ENCODE measurements at regions not wholly inside any gene's neighbourhood (a gene's known extent, or its start where the extent isn't known, plus 50 kb on each side); places are given as distances from the start of the nearest gene placed in this dataset.
"Not testable (repeated sequence)": the region's sequence is repeated elsewhere in the genome, so short reads cannot be mapped to it uniquely, and the experiment has no call there.

- no peak for DNase-seq
- H3K4me1 Mint-ChIP-seq: no peaks in the 10 kb centered on the region
- no peaks in the 10 kb centered on the region for H3K9me3 ChIP-seq (ENCODE audit: control insufficient read depth, low read length, poor library complexity, severe bottlenecking)
Observed at GRCh38 chr4:115215935-115216334, 102.5 kb upstream of the NDST4 start.

DNA sequence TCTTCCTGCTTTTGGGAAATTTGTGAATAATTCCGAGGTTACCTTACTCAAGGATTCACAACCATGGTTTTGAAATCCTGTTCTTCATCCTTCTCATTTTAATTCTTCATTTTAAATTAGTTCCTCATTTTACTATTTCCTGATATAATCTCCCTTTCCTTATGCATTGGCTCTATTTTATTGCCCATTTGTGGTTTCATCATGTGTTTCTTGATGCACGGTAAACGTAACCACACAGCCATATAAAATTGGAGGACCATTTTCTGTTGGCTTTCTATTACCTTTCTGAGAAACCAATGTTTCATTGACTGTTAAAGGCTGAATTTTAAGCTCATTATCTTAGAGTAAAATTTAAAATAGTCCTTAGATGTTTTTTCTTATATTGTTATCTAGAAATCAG is 100.3 kb upstream of the NDST4 start:
- ATAC-seq (no peak), DNase-seq (no peak)
- Mint-ChIP-seq H3K4me3 (no peak overlapping the region), H3K36me3 (ENCODE audit: low read depth) (no peaks in the 10 kb centered on the region), H3K27ac (no peak overlapping the region), H3K27me3 (no peaks in the 10 kb centered on the region), H3K4me1 (no peaks in the 10 kb centered on the region)
- no peaks in the 10 kb centered on the region for H3K9me3 ChIP-seq (ENCODE audit: control insufficient read depth, low read length, poor library complexity, severe bottlenecking)

More at GRCh38 chr4:115215935-115216334, 102.5 kb upstream of the NDST4 start:
- Mint-ChIP-seq H3K27me3 (peaks cover 4% of the 10 kb centered on the region), H3K27ac (no peak overlapping the region), H3K4me3 (no peak overlapping the region), H3K36me3 (ENCODE audit: low read depth) (no peaks in the 10 kb centered on the region)
- ATAC-seq: no peak

GRCh38 chr4:115201042-115201330 is 87.6 kb upstream of the NDST4 start:
- H3K4me3 Mint-ChIP-seq: no peak overlapping the region
- H3K27me3 Mint-ChIP-seq: peaks cover 5% of the 10 kb centered on the region
- ATAC-seq (no peak), DNase-seq (no peak)
- no peaks in the 10 kb centered on the region for H3K4me1 Mint-ChIP-seq
- no peaks in the 10 kb centered on the region for H3K9me3 ChIP-seq (ENCODE audit: control insufficient read depth, low read length, poor library complexity, severe bottlenecking)
- no peak overlapping the region for H3K27ac Mint-ChIP-seq
- no peaks in the 10 kb centered on the region for H3K36me3 Mint-ChIP-seq (ENCODE audit: low read depth)

DNA sequence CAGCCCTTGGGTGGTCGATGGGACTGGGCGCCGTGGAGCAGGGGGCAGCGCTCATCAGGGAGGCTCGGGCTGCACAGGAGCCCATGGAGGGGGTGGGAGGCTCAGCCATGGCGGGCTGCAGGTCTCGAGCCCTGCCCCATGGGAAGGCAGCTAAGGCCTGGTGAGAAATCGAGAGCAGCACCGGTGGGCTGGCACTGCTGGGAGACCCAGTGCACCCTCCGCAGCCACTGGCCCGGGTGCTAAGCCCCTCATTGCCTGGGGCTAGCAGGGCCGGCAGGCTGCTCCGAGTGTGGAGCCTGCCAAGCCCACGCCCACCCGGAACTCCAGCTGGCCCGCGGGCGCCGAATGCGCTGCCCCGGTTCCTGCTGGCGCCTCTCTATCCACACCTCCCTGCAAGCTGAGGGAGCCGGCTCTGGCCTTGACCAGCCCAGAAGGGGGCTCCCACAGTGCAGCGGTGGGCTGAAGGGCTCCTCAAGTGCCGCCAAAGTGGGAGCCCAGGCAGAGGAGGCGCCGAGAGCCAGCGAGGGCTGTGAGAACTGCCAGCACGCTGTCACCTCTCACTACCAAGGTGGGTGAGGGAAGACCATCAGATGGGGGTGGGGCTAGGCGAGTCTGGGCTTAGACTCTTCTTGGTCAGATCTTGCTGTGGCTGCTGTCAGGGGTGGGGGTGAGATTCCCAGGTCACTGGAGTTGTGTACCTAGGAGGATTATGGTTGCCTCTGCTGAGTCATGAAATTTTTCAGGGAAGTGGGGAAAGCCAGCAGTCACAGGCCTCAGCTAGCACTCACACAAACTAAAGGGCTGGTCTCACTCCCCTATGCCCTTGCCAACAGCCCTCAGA is 87.0 kb upstream of the NDST4 start:
- not testable (repeated sequence) for H3K27ac Mint-ChIP-seq; H3K36me3 Mint-ChIP-seq (ENCODE audit: low read depth); H3K4me1 Mint-ChIP-seq; ATAC-seq; H3K4me3 Mint-ChIP-seq; H3K9me3 ChIP-seq (ENCODE audit: control insufficient read depth, low read length, poor library complexity, severe bottlenecking); DNase-seq; H3K27me3 Mint-ChIP-seq

DNA sequence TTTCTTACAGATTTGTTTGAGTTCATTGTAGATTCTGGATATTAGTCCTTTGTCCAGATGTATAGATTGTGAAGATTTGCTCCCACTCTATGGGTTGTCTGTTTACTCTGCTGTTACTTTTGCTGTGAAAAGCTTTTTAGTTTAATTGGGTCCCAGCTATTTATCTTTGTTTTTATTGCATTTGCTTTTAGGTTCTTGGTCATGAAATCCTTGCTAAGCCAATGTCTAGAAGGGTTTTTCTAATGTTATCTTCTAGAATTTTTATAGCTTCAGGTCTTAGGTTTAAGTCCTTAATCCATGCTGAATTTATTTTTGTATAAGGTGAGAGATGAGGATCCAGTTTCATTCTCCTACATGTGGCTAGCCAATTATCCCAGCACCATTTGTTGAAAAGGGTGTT is 81.2 kb upstream of the NDST4 start:
- not testable (repeated sequence) for H3K4me3 Mint-ChIP-seq; H3K27ac Mint-ChIP-seq; H3K9me3 ChIP-seq (ENCODE audit: control insufficient read depth, low read length, poor library complexity, severe bottlenecking); H3K27me3 Mint-ChIP-seq; ATAC-seq; H3K4me1 Mint-ChIP-seq; H3K36me3 Mint-ChIP-seq (ENCODE audit: low read depth); DNase-seq

GRCh38 chr4:115190529-115190928 is 77.1 kb upstream of the NDST4 start:
- H3K36me3 Mint-ChIP-seq (ENCODE audit: low read depth): no peaks in the 10 kb centered on the region
- no peak overlapping the region for H3K4me3 Mint-ChIP-seq
- no peaks in the 10 kb centered on the region for H3K27me3 Mint-ChIP-seq
- H3K4me1 Mint-ChIP-seq: no peaks in the 10 kb centered on the region
- DNase-seq (no peak), ATAC-seq (no peak)
- no peak overlapping the region for H3K27ac Mint-ChIP-seq
- H3K9me3 ChIP-seq (ENCODE audit: control insufficient read depth, low read length, poor library complexity, severe bottlenecking): no peaks in the 10 kb centered on the region

- Mint-ChIP-seq H3K4me3 (no peak overlapping the region), H3K36me3 (ENCODE audit: low read depth) (no peaks in the 10 kb centered on the region), H3K4me1 (no peaks in the 10 kb centered on the region), H3K27me3 (no peaks in the 10 kb centered on the region), H3K27ac (no peak overlapping the region)
- H3K9me3 ChIP-seq (ENCODE audit: control insufficient read depth, low read length, poor library complexity, severe bottlenecking): no peaks in the 10 kb centered on the region
- DNase-seq (no peak), ATAC-seq (no peak)
Observed at GRCh38 chr4:115187136-115187535, 73.7 kb upstream of the NDST4 start.

DNA sequence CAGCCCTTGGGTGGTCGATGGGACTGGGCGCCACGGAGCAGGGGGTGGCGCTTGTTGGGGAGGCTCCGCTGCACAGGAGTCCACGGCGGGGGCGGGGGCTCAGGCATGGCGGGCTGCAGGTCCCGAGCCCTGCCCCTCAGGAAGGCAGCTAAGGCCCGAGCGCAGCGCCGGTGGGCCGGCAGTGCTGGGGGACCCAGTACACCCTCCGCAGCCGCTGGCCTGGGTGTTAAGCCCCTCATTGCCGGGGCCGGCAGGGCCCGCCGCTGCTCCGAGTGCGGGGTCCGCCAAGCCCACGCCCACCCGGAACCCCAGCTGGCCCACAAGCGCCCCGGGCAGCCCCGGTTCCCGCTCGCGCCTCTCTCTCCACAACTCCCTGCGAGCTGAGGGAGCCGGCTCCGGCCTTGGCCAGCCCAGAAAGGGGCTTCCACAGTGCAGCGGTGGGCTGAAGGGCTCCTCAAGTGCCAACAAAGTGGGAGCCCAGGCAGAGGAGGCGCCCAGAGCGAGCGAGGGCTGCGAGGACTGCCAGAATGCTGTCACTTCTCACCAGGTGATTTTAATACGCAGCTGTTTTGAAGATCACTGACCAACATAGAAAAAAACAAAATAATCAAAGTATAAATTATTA is 66.1 kb upstream of the NDST4 start:
- H3K4me1 Mint-ChIP-seq; H3K4me3 Mint-ChIP-seq; DNase-seq; H3K27ac Mint-ChIP-seq; ATAC-seq; H3K36me3 Mint-ChIP-seq (ENCODE audit: low read depth); H3K27me3 Mint-ChIP-seq; H3K9me3 ChIP-seq (ENCODE audit: control insufficient read depth, low read length, poor library complexity, severe bottlenecking): not testable (repeated sequence)

GRCh38 chr4:115178687-115179086 is 65.3 kb upstream of the NDST4 start:
- DNase-seq; H3K27ac Mint-ChIP-seq; ATAC-seq; H3K27me3 Mint-ChIP-seq; H3K4me1 Mint-ChIP-seq; H3K9me3 ChIP-seq (ENCODE audit: control insufficient read depth, low read length, poor library complexity, severe bottlenecking); H3K36me3 Mint-ChIP-seq (ENCODE audit: low read depth); H3K4me3 Mint-ChIP-seq: not testable (repeated sequence)

- DNase-seq (no peak), ATAC-seq (no peak)
- no peaks in the 10 kb centered on the region for H3K9me3 ChIP-seq (ENCODE audit: control insufficient read depth, low read length, poor library complexity, severe bottlenecking)
- H3K4me1 Mint-ChIP-seq: no peaks in the 10 kb centered on the region
- no peak overlapping the region for H3K4me3 Mint-ChIP-seq
- no peaks in the 10 kb centered on the region for H3K27me3 Mint-ChIP-seq
- peaks cover 2% of the 10 kb centered on the region for H3K36me3 Mint-ChIP-seq (ENCODE audit: low read depth)
- no peak overlapping the region for H3K27ac Mint-ChIP-seq
Observed at GRCh38 chr4:115171220-115171619, 57.8 kb upstream of the NDST4 start.

GRCh38 chr4:115165503-115165902 is 52.1 kb upstream of the NDST4 start:
- H3K27me3 Mint-ChIP-seq: no peaks in the 10 kb centered on the region
- peaks cover 2% of the 10 kb centered on the region for H3K36me3 Mint-ChIP-seq (ENCODE audit: low read depth)
- no peak overlapping the region for H3K27ac Mint-ChIP-seq
- ATAC-seq (no peak), DNase-seq (no peak)
- no peak overlapping the region for H3K4me3 Mint-ChIP-seq
- no peaks in the 10 kb centered on the region for H3K9me3 ChIP-seq (ENCODE audit: control insufficient read depth, low read length, poor library complexity, severe bottlenecking)
- no peaks in the 10 kb centered on the region for H3K4me1 Mint-ChIP-seq

Measured in T-helper 17 cell (primary cell).